ENCODE measurements at regions not wholly inside any gene's neighbourhood (a gene's known extent, or its start where the extent isn't known, plus 50 kb on each side); places are given as distances from the start of the nearest gene placed in this dataset.

GRCh38 chr3:24596626-24597025 is 102.0 kb upstream of the THRB start:
- DNase-seq (ENCODE audit: low read depth in 2 of 2): no peak

DNA sequence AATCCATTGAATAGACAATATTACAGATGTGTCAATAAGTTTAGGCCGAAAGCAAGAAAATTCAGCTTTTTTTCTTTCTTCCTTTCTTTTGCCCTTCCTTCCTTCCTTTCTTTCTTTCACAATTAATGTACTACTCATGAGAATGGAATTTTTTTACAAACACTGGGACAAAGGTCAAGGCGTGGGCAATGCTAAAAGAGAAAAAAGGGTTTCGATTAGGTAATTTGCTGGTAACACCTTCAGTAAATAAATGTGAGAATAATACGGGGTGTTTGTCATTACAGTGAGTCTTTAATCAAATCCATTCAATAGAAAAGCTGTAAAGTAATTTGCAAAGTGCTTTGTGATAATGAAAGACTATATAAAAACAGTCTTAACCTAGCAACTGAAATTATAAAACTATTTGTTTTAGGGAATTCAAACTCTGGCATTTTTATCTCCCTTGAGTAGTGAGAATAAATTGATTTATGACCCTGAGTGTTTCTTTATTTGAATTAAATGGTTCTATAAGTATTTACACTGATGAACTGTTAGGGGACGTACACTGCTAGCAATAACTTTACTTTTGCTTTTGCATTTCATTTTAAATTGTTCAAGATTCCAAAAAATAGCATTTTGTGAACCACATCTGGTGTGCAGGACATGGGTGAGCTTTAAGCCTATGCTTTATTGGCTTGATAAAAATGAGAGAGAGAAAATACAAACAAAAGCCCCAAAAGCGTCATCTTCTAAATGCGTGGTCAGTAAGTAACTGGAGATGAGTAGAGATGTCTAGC is 104.2 kb upstream of the THRB start:
- DNase-seq (ENCODE audit: low read depth in 2 of 2): no peak

GRCh38 chr3:24601066-24601939 is 106.7 kb upstream of the THRB start:
- DNase-seq (ENCODE audit: low read depth in 2 of 2): no peak

DNA sequence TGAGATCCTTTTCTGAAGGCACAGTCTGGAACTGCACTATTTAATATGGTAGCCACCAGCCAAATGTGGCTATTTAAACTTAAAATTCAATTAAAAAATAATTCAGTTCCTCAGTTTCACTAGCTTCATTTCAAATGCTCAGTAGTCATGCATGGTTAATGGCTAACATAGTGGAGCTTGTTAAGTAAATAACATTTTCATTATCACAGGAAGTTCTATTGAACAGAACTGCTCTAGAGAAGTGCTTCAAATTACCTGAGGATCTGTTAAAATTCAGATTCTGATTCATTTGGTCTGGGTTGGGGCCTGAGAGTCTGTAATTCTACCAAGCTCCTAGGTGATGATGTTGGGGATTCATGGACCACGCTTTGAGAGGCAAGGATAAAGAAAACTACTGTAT is 109.6 kb upstream of the THRB start:
- no peak for DNase-seq (ENCODE audit: low read depth in 2 of 2)

- DNase-seq (ENCODE audit: low read depth in 2 of 2): no peak
Observed at GRCh38 chr3:24605511-24606028, 110.9 kb upstream of the THRB start.

GRCh38 chr3:24607281-24607680 is 112.6 kb upstream of the THRB start:
- no peak for DNase-seq (ENCODE audit: low read depth in 2 of 2)

- peak; percentile 31 to 44 for DNase-seq (ENCODE audit: low read depth in 2 of 2)
Observed at GRCh38 chr3:24608701-24609390, 114.2 kb upstream of the THRB start.

DNA sequence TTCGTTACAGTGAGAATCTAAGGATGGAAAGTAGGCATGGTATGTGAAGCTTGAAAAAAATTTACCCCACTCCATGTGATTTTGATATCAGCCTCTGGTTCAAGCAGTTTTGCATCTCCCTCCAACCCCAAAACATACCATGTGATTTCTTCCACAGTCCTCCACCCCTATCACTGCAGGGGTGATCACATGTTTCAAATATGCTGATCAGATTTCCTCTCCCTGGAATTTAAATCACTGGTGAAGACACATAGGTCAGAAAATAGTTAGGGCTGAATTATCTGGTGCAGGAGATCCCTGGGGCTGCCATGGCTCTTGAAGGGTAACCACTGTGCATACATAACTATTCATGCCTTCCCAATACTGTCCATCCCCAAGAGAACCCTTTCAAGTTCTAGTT is 119.7 kb upstream of the THRB start:
- DNase-seq (ENCODE audit: low read depth in 2 of 2): no peak

GRCh38 chr3:24615177-24615576 is 120.5 kb upstream of the THRB start:
- DNase-seq (ENCODE audit: low read depth in 2 of 2): no peak

- DNase-seq (ENCODE audit: low read depth in 2 of 2): no peak
Observed at GRCh38 chr3:24616110-24616829, 121.6 kb upstream of the THRB start.

- DNase-seq (ENCODE audit: low read depth in 2 of 2): no peak
Observed at GRCh38 chr3:24622138-24622537, 127.5 kb upstream of the THRB start.

- DNase-seq (ENCODE audit: low read depth in 2 of 2): no peak
Observed at GRCh38 chr3:24622696-24623225, 128.1 kb upstream of the THRB start.

DNA sequence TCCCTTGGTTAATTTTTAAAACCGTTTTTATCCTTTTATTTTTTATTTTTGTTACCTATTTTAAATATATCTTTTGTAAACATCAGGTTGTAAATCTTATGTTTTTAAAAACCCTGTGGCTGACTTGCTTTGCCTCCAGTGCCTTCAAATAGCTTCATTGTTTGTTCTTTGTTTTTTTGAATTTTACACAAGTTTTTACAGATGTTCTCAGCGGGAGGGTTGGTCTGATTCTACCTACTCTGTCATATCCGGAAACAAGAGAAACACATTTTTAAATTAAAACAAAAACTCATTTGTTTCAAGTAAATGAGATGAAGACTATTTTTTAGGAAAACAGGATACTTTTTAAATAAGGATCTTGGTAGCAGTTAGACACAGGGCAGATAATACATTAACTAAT is 129.0 kb upstream of the THRB start:
- DNase-seq (ENCODE audit: low read depth in 2 of 2): no peak

- no peak for DNase-seq (ENCODE audit: low read depth in 2 of 2)
Observed at GRCh38 chr3:24624938-24625681, 130.5 kb upstream of the THRB start.

GRCh38 chr3:24628523-24629258 is 134.0 kb upstream of the THRB start:
- peak; percentile 36 to 50 for DNase-seq (ENCODE audit: low read depth in 2 of 2)

- no peak for DNase-seq (ENCODE audit: low read depth in 2 of 2)
Observed at GRCh38 chr3:24631481-24631880, 136.8 kb upstream of the THRB start.

DNA sequence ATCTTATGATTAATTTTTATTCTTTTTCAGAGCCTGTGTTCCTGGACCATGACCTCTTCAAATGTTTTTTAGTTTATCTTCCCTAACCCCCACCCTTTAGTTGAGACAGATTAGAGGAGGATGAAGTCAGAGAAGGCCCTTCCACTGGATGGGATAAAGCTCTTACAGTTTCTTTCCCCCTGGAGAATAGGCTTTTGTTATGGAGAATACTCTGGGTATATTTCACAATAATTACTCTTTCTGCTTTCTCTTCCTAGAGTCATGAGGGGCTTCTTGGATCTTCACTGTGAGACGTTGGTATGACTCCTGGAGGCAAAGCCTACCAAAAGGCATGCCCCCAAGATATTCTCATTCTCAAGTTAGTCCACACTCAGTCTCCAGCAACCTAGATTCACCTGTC is 144.4 kb upstream of the THRB start:
- no peak for DNase-seq (ENCODE audit: low read depth in 2 of 2)

DNA sequence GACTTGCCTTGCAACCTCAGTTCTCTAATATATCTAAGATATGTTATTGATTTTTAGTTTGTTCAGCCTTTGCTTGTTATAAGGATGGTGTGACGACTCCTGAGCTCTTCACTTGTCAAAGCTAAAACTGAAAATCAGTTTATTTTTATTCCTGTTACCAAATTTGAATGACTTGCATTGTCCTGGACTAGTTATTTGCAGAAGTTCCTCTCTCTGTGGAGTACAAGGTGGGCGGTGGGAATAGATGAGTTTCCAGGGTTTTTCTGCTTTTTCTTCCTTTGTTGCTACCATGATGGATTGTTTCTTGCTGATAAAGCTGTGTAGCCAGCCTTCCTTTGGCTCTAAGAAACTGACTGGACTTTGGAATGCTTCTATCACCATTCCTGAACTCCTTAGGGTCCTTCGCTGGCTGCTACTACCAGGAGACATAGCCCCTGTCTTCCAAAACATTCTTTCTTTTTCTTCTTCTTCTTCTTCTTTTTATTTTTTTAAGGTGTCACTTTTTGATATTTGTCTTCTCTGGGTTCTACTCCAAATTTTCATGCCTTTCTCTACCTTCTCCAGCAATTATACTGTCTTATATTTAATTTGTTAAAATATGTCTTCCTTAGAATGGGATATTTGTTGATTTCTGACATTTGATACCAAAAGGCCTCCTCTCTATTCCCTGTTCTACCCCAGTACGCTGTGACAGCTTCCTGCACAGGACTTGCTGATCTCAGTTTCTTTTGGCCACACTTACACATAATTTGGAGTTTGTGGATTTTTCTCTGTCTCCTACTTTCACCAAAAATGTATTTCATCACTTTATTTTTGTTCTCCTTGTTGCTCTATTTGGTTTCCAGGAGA is 145.1 kb upstream of the THRB start:
- DNase-seq (ENCODE audit: low read depth in 2 of 2): no peak

DNA sequence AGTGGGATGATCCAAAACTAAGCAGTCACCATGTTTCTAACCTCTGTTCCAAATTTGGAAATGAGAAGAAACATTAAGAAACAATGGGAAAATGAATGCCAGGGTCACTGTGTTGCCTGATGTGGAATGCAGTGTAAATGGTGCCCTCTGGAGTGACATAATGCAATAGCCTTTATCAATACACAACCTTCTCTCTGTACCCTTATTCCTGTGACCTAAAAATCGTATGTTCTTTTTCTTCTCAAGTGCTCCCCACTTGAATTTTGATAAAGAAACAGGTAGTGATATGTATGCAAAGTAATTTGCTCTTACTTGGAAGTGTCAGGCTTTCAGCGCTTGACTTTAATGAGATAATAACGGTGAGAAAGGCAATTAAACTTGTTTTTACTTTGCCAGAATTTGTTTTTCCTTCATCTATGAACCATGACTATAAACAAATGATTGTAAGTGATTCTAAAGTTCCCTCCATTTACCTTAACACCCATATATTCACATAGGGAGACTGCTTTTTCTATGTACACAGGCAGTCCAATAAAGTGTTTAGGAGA is 145.8 kb upstream of the THRB start:
- peak; percentile 19 to 25 for DNase-seq (ENCODE audit: low read depth in 2 of 2)

All from fibroblast of skin of left quadriceps (primary cell).